ENCODE measurements at regions not wholly inside any gene's neighbourhood (a gene's known extent, or its start where the extent isn't known, plus 50 kb on each side); places are given as distances from the start of the nearest gene placed in this dataset.

DNA sequence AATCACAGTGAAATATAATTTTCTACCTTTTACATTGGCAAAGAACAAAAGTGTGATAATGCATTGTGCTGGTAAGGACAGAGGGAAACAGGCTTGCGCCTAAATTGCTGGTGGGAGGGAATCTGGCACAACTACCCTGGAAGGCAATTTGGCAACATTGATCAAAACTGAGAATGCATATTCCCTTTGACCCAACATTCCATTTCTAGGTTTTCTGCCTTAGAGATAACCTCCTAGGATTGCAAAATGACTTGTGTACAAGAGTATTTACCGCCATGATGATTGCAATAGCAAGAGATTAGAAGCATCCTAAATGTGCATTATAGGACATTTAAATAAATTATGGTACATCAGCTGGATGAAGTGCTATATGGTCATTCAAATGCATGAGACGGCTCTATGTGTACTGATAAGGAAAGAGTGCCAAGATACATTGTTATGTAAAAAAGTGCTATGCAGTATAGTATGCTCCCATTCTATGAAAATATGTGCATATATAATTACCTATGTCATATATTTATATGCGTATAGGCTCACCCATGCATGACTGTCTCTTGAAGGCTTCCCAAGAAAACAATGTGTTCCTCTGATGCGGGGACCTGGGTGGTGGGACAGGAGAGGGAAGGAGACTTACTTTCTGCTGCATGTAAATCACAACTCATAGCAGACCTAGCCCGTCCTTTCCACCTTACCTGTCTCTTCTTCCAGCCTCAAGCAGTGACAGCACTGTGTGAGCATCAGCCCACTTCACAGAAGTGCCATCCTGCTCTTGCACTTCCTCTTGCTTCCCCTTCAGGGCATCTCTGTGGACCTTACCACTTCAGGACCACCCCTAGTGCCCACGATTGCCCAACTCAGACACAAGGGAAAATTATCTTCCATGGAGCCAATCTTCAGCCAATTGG is 249.9 kb upstream of the TLE3 start:
- DNase-seq, result no peak

DNA sequence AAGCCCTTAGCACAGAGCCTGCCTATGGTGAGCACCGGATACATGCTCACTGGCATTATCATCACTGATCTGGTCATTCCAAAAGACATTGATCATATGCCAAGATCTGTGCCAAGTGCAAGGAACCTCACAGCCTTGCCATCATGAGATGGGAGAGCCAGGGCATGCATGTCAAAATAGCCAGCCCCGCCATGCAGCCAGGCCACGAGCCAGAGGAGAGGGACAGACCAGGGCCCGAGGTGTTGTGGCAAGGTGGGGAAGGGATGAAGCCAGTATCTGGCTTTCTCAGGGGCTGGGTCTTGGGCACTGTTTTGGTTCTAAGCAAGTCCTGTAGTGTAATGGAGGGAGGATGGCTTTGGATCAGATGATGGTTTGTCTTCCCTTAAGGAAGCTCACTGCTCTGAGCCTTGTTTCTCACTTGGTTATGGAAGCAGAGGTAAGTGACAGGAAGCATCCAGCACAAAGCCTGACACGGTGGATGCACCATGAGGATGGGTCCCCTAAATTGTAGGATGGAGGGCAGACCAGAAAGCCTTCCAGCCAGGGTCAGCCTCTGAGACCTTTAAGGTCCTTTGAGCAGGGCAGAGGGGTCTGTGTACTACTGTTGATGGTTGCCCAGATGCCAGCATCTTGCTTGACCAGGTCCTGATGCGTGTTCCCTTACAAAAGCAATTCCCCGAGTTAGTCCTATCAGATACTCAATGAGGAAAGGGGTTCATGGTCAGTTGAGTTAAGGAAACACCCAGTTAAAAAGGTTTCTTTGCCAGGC is 247.7 kb upstream of the TLE3 start:
- DNase-seq, result no peak

DNA sequence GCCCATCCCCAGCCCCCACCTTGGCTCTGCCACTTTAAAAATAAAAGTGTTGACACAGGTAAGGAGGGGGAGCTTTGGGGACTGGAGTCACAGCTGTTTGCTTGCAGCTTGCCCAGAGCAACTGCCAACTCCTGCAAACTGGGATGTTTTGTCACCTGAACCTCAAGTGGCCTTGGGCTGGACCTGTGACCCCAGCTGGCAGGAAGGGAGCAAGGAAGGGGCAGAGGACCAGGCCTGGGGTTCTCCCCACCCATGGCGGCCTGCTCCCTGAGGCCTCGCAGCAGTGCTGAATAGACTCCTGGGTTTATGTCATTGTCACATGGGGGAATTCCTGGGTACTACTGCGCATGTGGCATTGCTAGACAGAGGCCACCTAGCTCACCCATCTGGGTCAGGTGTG is 246.9 kb upstream of the TLE3 start:
- DNase-seq, result no peak

DNA sequence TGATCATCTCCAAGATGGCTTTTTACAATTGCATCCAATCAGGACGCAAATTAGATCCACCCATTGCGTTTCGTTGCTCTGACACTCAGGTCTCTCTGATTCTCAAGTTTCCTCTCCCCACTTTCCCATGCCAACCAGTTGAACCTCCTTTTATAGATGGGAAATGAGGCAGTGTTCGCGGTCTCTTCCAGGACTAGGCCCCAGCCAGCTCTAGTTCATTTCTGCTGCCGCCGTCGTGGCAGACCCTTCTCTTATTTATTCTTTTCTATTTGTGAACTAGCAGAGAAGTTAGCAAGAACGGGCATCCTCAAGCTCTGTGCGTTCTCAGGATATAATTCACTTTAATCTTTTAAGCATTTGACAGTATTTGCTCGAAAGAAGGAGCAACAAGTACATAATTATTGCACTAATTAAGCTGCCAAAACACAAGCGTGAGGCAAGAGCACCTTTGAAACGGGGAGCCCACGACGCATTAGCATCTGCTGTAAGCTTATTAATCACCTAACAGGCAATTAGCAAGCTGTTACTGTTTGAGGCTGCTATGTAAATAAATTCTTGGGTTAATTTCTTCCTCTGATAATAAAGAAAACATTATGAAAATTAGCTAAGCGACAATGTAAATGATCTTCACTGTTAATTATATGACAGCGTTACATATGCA is 246.4 kb upstream of the TLE3 start:
- no peak for DNase-seq

DNA sequence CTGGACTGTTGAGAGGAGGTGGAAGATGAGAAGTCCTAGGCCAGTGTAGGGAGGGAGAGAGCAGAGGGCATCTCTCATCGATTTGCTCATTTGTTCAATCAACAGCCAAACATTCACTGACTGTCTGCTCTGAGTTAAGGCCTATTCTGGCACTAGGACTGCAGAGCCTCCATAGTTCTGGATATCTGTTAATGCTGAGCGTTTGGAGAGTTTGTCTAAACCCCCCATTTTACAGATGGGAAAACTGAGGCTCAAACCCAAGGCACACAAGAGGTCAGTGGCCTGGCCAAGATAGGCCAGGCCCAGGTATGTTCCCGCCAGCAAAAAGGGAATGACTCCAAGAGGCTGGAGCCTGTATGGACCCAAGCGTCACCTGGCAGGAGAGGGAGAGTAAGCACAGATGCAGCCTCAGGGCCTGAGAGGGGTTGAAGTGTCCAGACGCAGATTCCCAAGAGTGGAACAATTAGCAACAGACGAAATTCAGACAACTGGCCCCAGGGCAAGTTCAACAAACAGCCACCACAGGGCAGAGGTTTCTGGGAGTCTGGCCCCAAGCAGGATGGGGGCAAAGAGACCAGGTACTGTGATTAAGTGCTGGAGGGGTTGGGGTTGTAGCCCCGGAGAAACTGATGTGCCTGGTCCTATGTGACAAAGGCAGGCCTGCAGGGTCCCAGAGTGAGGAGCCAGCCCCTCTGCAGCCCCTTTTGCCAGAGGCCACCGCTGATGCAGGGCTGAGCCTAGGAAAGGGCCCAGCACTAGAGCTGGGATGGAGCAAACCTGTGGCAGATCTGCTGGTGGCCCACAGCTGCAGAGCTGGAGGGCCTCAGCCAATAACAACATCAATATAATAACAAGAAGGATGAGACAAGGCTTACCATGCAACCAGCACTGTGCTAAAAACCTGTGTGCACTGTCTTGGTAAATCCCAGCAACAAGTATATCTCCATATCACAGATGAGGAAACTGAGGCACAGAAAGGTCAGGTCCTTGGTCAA is 245.1 kb upstream of the TLE3 start:
- DNase-seq, result no peak

DNA sequence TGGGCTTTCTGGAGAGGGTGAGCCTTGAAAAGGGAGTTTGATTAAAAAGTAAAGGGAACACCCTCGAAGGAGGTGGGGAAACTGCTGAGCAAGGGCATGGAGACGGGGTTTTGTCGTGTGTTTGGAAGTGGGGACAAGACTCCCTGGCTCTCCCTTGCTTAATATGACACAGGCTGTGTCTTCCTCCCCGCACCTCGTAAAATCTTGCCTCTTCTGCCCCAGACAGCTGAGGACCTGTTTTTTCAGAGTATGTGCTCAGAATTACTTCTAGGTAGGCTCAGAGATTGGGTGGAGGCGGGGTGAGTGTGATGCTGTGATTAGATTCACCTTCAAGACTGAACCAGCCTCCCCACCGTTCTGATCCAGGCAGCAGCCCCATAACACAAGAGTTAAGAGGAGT is 244.4 kb upstream of the TLE3 start:
- DNase-seq, result no peak

DNA sequence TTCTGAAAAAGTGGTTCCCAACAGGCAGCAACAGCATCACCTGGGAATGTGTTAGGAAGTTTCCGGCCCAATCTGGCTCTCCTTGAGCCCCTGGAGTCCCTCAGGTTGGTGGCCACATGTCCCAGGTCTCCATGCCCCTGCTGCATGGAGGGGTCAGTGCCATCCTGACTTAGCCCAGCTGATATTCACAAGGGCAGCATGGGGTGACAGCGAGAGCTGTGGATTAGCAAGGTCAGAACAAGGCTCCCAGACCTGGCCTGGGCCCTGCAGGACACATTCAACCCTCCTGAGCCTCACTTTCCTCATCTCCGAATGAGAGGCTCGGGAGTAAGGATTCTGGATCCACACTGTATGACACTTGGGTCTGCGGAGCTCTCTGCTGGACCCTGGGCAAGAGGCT is 243.8 kb upstream of the TLE3 start:
- no peak for DNase-seq

DNA sequence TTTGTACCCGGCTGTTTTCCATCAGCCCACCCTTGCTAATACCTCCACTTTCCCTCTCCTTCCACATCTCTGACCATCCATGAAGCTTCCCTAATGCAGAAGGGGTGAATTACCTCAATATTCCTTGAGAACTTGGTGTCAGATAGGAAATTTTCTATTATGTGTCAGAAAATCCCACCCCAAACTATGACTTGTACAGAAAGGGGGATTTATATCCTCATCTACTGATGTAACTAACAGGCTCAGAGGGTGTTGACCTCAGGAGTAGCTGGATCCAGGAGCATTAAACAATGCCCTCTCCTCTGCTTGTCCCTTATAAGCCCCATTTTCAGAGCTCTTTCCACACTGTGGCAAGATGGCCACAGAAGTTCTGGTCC is 242.8 kb upstream of the TLE3 start:
- DNase-seq, result no peak

DNA sequence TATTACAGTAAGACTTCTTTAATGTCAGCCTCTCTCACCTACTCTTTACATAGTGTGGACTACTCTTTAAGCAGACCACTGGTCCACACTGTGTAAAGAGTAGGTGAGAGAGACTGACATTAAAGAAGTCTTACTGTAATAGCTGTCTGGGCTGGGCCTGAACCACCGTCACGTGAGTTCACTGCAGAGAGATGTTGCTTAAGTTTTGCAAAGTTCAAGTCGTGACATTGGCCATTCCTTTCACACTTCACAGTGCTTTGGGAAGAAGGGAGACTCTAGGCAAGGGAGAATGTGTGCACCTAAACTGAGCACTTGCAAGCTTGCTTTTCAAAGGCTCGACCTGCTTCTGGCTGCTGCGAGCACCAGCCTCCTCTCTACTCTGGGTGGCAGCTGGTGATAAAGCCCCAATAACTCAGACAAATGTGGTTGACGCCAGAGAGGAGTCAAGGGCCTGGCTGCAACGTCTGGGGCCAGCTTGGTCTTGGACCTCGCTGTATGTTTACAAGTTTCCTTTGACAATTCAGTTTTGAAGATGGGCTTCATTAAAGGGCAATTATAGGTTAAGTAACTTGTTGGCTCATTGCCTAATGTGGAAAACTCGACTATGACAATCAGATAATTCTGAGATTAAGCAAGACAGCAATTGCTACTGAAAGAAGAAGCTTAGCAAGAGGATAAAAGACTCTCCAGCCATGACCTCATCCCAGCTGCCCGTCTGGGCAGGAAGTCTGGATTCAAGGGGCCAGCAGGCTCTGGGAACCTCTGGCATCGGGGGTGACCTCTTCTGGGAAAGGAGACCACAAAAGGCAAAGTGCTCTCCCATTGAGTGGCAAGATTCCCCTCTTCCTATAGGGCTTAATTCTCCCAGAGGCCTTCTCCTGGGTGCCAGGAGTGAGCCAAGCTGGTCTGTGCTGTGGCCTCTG is 242.1 kb upstream of the TLE3 start:
- DNase-seq, result no peak

DNA sequence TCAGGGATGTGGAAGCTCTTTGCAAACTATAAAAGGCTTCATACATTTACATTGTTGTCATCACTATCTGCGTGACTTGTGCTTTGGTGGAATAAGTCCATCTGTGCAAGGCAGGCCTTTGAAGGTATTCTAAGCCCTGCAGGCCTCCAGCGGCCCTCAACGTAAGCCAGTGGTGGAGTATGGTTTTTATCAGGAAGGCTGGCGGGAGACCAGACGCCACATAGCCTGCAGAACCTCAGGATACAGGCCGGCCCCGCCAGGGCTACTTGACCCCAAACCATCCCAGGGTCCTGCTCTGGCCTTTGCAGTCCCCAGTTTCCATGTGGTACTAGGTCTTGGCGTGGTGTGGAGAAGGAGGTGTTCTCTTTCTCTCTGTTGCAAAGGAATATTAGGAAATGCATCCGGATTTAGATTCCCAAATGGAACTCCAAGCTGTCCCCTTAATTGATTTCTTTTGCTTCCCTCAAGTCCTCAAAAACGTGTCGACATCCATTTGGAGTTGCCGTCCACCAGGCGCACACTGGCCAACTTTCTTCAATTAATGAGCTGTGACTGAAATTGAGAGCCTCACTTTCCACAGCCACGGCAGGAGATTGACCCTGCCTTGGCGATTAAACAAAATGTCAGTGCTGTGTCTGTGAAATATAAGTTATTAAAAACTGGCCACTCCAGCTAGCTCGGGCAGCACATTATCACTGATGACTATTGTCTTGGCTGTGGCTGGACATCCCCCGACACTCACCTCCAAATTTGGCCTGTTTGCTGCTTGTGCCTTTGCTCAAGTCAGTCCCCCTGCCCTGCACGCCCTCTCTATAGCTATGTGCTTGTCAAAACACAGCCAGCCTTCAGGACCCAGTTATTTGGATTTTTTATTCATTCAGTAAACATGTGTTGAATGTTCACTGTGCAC is 239.8 kb upstream of the TLE3 start:
- no peak for DNase-seq

DNA sequence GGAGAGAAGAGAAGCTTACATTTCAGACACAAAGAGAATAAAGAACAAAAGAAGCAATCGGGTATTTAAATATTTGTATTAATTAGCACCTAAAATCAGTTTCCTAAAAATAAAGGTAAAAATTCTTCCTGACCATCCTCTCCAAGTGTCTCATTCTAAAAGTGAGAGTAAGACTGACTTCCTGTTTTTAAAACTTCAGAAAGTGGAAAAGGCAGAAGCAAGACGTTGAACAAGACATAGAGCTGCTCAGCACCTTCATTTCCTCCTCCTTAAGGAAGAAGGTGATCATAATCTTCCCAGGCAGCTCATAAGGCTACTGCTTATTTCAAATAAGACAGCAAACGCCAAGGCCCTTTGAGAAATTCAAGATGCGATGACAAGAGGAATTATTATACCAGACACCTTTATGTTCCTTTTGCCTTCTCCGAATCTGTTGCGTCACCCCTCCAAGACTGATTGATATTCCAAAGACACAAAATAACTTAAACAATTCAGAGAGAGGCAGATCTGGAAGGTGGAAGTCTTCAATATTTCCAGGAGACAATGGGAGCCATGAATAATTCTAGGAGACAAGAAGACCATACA is 238.8 kb upstream of the TLE3 start:
- DNase-seq, result no peak

DNA sequence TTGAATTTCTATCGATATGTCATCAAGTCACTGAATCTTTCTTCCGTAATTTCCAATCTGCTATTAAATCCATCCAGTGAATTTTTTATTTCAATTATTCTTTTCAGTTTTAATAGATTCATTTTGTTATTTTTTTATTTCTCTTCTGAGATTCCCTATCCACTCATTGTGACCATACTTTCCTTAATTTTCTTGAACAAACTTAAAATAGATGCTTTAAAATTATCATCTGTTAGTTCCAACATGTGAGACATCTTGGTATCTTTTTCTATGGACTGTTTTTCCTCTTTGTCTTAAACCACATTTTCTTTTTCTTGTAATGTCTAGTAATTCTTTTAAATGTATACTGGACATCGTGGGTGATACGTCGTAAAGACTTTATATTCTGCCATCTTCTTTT is 236.6 kb upstream of the TLE3 start:
- DNase-seq, result no peak

DNA sequence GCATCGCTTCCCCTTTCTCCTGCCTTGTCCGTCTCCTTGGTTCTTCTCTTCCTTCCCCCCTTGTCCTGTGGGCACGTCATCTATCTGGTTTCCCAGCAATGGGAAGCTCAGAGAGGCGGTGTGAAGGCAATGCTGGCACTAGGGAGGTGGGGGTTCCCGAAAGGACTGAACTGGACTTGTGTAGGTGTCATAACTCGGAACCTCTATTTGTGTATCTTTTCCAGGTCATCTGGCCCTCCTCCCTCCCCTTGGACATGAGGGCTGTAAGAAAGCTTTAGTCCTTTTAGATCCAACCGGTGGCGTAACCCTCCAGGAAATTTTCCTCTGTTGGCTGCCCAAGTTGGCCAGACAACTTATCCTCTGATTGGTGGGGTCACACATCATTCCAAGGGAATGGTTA is 231.5 kb upstream of the TLE3 start:
- DNase-seq, result no peak

DNA sequence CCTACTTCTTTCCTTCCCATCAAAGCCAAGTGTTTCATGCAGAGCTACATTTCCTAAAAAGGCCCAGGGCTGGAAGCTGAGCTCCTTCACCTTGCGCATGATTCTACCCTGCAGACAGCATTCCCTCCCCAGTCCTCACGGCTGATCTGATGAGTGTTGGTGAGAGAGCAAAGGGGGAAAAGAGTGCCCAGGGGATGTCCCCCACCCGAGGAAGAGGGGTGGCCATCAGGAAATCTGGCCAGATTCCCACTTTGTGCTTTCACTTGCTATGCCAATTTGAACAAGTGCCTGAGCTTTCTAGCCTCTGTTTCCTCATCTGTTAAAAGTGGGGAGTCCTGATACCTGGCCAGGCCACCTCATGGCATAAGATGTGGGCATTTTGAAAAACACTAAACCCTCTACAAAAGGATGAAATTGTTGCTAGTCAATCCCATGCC is 231.0 kb upstream of the TLE3 start:
- DNase-seq, result no peak

DNA sequence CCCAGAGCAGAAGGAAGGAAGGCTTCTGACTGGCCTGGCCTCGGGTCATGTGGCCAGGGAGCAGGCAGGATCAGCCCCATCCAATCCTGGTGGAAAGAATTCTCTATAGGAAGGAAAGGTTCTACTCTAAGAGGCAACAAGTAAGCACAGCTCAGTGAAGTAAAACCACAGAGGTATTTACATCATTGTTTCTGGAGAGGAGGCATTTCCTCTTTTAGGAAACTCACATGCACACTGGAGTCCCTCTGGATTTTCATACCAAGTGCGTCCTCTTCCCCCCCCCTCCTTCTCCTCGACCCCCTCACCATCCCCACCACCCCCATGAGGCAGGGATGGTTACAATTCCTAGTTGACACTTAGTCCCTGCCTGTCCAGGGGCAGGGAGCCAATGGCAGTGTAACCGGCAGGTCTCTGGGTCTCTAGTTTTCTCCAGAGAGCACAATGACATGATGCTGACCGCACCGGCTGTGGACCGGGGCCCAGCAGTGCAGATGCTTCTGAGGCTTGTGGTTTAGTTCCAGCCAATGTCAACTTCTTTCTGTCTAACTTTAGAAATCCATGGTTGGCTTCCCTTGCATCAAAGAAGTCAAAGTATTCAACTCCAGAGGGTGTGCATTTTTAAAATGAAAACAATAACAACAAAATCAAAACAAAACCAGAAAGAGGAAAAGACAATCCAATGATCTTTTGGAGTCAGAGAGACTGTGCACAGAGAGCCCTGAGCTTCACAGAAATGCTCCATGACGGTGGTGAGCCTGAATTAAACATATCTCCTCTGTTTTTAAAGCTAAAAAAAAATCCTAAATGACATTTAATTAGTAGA is 230.3 kb upstream of the TLE3 start:
- DNase-seq, result no peak

DNA sequence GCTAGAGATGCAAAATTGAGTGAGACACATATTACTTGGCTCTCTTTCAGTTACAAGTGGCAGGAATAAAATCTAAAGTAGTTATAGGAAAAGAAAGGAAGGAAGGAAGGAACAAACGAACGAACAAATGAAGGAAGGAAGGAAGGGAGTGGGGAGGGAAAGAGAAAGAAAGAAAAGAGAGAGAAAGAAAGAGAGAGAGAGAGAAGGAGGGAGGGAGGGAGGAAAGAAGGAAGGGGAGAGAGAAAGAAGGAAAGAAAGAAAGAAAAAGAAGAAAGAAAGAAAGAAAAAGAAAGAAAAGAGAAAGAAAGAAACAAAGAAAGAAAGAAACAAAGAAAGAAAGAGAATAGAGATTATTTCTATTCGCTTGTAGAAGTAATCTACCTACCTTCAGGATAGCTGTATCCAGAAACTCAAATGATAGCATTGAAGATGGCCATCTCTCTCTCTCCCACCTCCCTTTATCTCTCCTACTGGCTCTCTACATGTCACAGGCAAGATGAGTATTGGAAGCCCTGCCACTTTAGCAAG is 229.7 kb upstream of the TLE3 start:
- no peak for DNase-seq

DNA sequence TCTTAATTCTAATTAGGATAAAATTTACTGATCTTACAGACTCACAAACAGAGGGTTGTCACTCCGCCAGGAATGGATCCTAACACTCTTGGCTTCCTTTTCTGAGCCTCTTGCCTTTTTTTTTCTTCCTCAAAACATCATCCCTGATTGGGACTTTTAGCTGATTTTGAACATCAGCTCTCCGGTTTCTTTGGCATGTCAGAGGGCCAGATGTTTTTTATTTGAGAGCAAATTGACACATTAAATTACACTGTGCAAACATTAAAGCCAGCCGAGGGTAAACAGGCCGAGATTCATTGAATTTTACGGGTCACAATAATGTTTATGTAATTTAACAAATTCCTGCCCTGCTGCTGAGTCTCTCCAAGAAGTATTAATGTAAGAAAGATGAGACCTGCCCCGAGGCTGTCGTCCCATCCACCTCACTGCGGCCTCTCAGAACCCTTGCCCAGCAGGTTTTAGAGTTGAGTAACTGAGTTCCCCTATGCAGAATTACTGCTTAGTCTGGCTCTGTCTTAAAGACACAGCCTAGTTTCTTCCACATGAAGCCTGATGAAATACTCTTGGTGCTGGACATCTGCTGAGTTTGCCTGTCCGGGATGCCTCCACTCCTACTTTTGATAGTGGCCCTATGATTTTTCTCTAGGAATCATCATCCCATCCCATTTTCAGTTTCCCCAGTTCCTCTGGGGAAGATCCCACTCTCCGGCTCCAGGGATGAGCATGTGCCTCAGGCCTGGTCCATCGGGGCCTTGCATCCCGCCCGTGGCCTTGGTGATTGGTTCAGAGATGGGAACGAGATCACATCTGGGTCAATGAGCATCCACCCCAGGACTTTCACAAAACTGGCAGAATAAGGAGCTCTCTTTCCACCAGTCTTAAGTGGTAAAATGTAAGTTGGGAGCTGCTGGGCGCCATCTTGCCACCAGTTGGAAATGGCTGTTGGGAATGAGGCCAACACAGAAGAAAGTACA is 226.6 kb upstream of the TLE3 start:
- DNase-seq, result peak; percentile 45

All from right kidney (tissue), 1 donor.